HCT116 (cell line): ENCODE measurements at regions not wholly inside any gene's neighbourhood (a gene's known extent, or its start where the extent isn't known, plus 50 kb on each side); places are given as distances from the start of the nearest gene placed in this dataset.

ENCODE experiments used
- ATAC-seq: fragments of 200-7000 bp; cut with Tn5 transposase; 2 replicates; pipeline ENCODE4 v1.9.1; 2020; ENCODE audit warnings: mild to moderate bottlenecking, moderate library complexity
- BruUV-seq: library from RNA; stranded (reverse); fragments of 400-500 nt; replicated peaks from 2 replicates; lab custom pipeline; 2021; lab: Mats Ljungman, UMichigan
- CTCF ChIA-PET: fragments of 300-600 bp; sonication (Branson Sonifier 250); formaldehyde crosslinking; loops from one replicate; lab custom pipeline; 2021; ENCODE audit warnings: antibody characterized with exemption; lab: Charles Lee
- POLR2A ChIA-PET: fragments of 300-600, 350-600 bp; sonication (Branson Sonifier 250); formaldehyde crosslinking; loops from one replicate; lab custom pipeline; 2021; ENCODE audit warnings: antibody characterized with exemption; lab: Charles Lee
- RAD21 ChIA-PET, 2 experiments: fragments of 300-600 bp; sonication (Branson Sonifier 250); formaldehyde crosslinking; loops; one replicate each; lab custom pipeline; 2023; ENCODE audit warnings: low total read pairs in 2 of 2; ENCODE audit not compliant: uncharacterized antibody in 2 of 2, unreplicated experiment in 2 of 2, low non-redundant PET in 1 of 2; lab: Charles Lee
- DNase-seq: peaks from one replicate; pipeline ENCODE4 v3.0.0-alpha.2; 2010; ENCODE audit warnings: low read depth, low spot score
- H2AFZ ChIP-seq: fragments of 200-600 bp; shearing (Covaris generic), sonication (generic); 2 replicates; pipeline ENCODE4 v1.6.1; 2017; ENCODE audit warnings: low read depth, mixed run types, mixed read lengths, antibody characterized with exemption, low read length; ENCODE audit not compliant: poor library complexity, severe bottlenecking
- H3K27ac ChIP-seq: 2 replicates; pipeline ENCODE4 v1.5.1; 2012; ENCODE audit warnings: low read depth, low read length
- H3K27me3 ChIP-seq: fragments of 200-600 bp; sonication (generic); 2 replicates; pipeline ENCODE4 v1.6.1; 2016; ENCODE audit warnings: mixed run types, low read length, mixed read lengths; ENCODE audit not compliant: insufficient read depth
- H3K36me3 ChIP-seq, 2 experiments: fragments of 200-500 bp in 1 of 2; fragments of 200-600 bp in 1 of 2; sonication (Bioruptor generic) in 1 of 2; sonication (generic) in 1 of 2; 2 replicates each; pipeline versions ENCODE4 v1.5.1 to v1.6.1; 2014 to 2016; ENCODE audit warnings: low read length in 2 of 2, inconsistent platforms in 1 of 2, mixed read lengths in 1 of 2, mixed run types in 1 of 2; ENCODE audit not compliant: insufficient read depth in 2 of 2, control insufficient read depth in 1 of 2
- H3K4me1 ChIP-seq, 2 experiments: fragments of 200-600 bp in 1 of 2; sonication (generic) in 1 of 2; 2 replicates each; pipeline versions ENCODE4 v1.5.1 to v1.6.1; 2012 to 2017; ENCODE audit warnings: low read length in 2 of 2, inconsistent platforms in 1 of 2, mild to moderate bottlenecking in 1 of 2, mixed read lengths in 1 of 2, mixed run types in 1 of 2, moderate library complexity in 1 of 2; ENCODE audit not compliant: insufficient read depth in 2 of 2, control insufficient read depth in 1 of 2
- H3K4me2 ChIP-seq: fragments of 200-600 bp; sonication (generic); 2 replicates; pipeline ENCODE4 v1.6.1; 2017; ENCODE audit warnings: mixed run types, low read length, mixed read lengths
- H3K4me3 ChIP-seq, 2 experiments: fragments of 200-600 bp in 1 of 2; sonication (generic) in 1 of 2; replicated peaks in 1 of 2; 2 replicates each; pipeline ENCODE4 v1.5.1; 2011 to 2016; ENCODE audit warnings: low read length in 2 of 2, control low read depth in 1 of 2, low read depth in 1 of 2, mild to moderate bottlenecking in 1 of 2, mixed read lengths in 1 of 2, mixed run types in 1 of 2
- H3K79me2 ChIP-seq: fragments of 200-600 bp; sonication (generic); 2 replicates; pipeline ENCODE4 v1.6.1; 2017; ENCODE audit warnings: mild to moderate bottlenecking, mixed run types, low read length, moderate library complexity, mixed read lengths; ENCODE audit not compliant: insufficient read depth
- H3K9ac ChIP-seq: fragments of 200-600 bp; sonication (generic); 2 replicates; pipeline ENCODE4 v1.6.1; 2016; ENCODE audit warnings: low read length, mixed read lengths
- H3K9me2 ChIP-seq: fragments of 200-600 bp; sonication (generic), shearing (Covaris generic); 2 replicates; pipeline ENCODE4 v1.6.1; 2017; ENCODE audit warnings: mixed run types, mild to moderate bottlenecking, moderate library complexity; ENCODE audit not compliant: insufficient read depth
- H3K9me3 ChIP-seq, 2 experiments: fragments of 200-500 bp in 1 of 2; fragments of 200-600 bp in 1 of 2; sonication (Bioruptor generic) in 1 of 2; sonication (generic) in 1 of 2; 2 replicates each; pipeline ENCODE4 v1.6.1; 2014 to 2017; ENCODE audit warnings: low read length in 2 of 2, mixed read lengths in 2 of 2, inconsistent platforms in 1 of 2, low read depth in 1 of 2, mild to moderate bottlenecking in 1 of 2, mixed run types in 1 of 2, moderate library complexity in 1 of 2; ENCODE audit not compliant: control insufficient read depth in 1 of 2, insufficient read depth in 1 of 2
- H4K20me1 ChIP-seq: fragments of 200-600 bp; sonication (generic), shearing (Covaris generic); 2 replicates; pipeline ENCODE4 v1.6.1; 2017; ENCODE audit warnings: mixed run types, mild to moderate bottlenecking, moderate library complexity; ENCODE audit not compliant: insufficient read depth
- ATF3 ChIP-seq: IDR thresholded peaks from 2 replicates; pipeline ENCODE4 v1.6.1; 2012
- CBX3 ChIP-seq: IDR thresholded peaks from 2 replicates; pipeline ENCODE4 v1.6.1; 2012; ENCODE audit warnings: low read depth
- CEBPB ChIP-seq: IDR thresholded peaks from 2 replicates; pipeline ENCODE4 v1.6.1; 2012; ENCODE audit warnings: low read depth
- CTCF ChIP-seq, 3 experiments: fragments of 200-600 bp in 1 of 3; sonication (generic) in 1 of 3; IDR thresholded peaks in 2 of 3; conservative IDR thresholded peaks in 1 of 3; 2 replicates each; pipeline ENCODE4 v1.5.1; 2012 to 2017; ENCODE audit warnings: low read depth in 2 of 3, low read length in 2 of 3, antibody characterized with exemption in 1 of 3, borderline replicate concordance in 1 of 3, control low read depth in 1 of 3, mild to moderate bottlenecking in 1 of 3, mixed read lengths in 1 of 3, mixed run types in 1 of 3, moderate library complexity in 1 of 3; ENCODE audit not compliant: insufficient read depth in 1 of 3
- EGR1 ChIP-seq: IDR thresholded peaks from 2 replicates; pipeline ENCODE4 v1.6.1; 2012; ENCODE audit warnings: low read depth
- ELF1 ChIP-seq: IDR thresholded peaks from 2 replicates; pipeline ENCODE4 v1.6.1; 2012; ENCODE audit warnings: low read depth, borderline replicate concordance
- EZH2phosphoT487 ChIP-seq: fragments of 200-600 bp; IDR thresholded peaks from 2 replicates; pipeline ENCODE4 v1.6.1; 2018; ENCODE audit warnings: antibody characterized with exemption, borderline replicate concordance
- POLR2A ChIP-seq: IDR thresholded peaks from 2 replicates; pipeline ENCODE4 v1.7.0; 2011; ENCODE audit warnings: borderline replicate concordance; ENCODE audit not compliant: insufficient read depth, insufficient read length; ENCODE audit errors: extremely low read depth
- POLR2AphosphoS5 ChIP-seq: IDR thresholded peaks from 2 replicates; pipeline ENCODE4 v1.6.1; 2011; ENCODE audit warnings: mild to moderate bottlenecking, low read depth, low read length, moderate library complexity
- RAD21 ChIP-seq: IDR thresholded peaks from 2 replicates; pipeline ENCODE4 v1.6.1; 2012; ENCODE audit warnings: low read depth, mild to moderate bottlenecking
- REST ChIP-seq: IDR thresholded peaks from 2 replicates; pipeline ENCODE4 v1.6.1; 2012; ENCODE audit warnings: low read depth
- SIN3A ChIP-seq: IDR thresholded peaks from 2 replicates; pipeline ENCODE4 v1.6.1; 2012; ENCODE audit warnings: low read depth
- SRF ChIP-seq: IDR thresholded peaks from 2 replicates; pipeline ENCODE4 v1.6.1; 2012; ENCODE audit warnings: low read depth
- TCF7L2 ChIP-seq: IDR thresholded peaks from 2 replicates; pipeline ENCODE4 v1.7.0; 2011; ENCODE audit warnings: borderline replicate concordance, inconsistent platforms; ENCODE audit not compliant: insufficient read depth, insufficient read length; ENCODE audit errors: extremely low read depth
- YY1 ChIP-seq: IDR thresholded peaks from 2 replicates; pipeline ENCODE4 v1.6.1; 2011; ENCODE audit warnings: low read length, low read depth, moderate library complexity, mild to moderate bottlenecking; ENCODE audit not compliant: insufficient replicate concordance; ENCODE audit errors: extremely low read depth
- ZBTB33 ChIP-seq: IDR thresholded peaks from 2 replicates; pipeline ENCODE4 v1.6.1; 2011; ENCODE audit warnings: mild to moderate bottlenecking, low read length, moderate library complexity; ENCODE audit not compliant: insufficient replicate concordance; ENCODE audit errors: extremely low read depth
- ZFX ChIP-seq: fragments of 450-650 bp; IDR thresholded peaks from 2 replicates; pipeline ENCODE4 v1.6.1; 2017
- ZNF274 ChIP-seq: fragments of 200-500 bp; sonication (Bioruptor generic); IDR thresholded peaks from 2 replicates; pipeline ENCODE4 v1.6.1; 2014; ENCODE audit warnings: mild to moderate bottlenecking, low read depth, low read length, inconsistent platforms
- intact Hi-C: fragments of 100-400 bp; cut with micrococcal nuclease; formaldehyde crosslinking; loops from 2 replicates; pipeline ENCODE4 v1.10.0; 2022

GRCh38 chr9:25562101-25562500 lies 116.1 kb downstream of the TUSC1 start:
- POLR2A ChIA-PET, result no interaction called here
- Histone ChIP-seq H3K9ac (no peak overlapping the region), H4K20me1 (no peaks in the 10 kb centered on the region), H3K27me3 (no peaks in the 10 kb centered on the region), H3K9me2 (no peaks in the 10 kb centered on the region), H3K27ac (no peak overlapping the region), H3K4me2 (no peak overlapping the region), H3K9me3 (peaks cover 9 to 22% of the 10 kb centered on the region in 2 experiments; a peak in 2 of 4 replicates), H3K4me1 (no peaks in the 10 kb centered on the region), H3K79me2 (no peaks in the 10 kb centered on the region), H3K36me3 (no peaks in the 10 kb centered on the region), H3K4me3 (no peak overlapping the region), H2AFZ (no peak overlapping the region)
- CTCF ChIA-PET, result no interaction called here
- ATAC-seq (no peak), DNase-seq (no peak)
- RAD21 ChIA-PET, result no interaction called here
- no peak for TF ChIP-seq REST
- no peak for TF ChIP-seq ZFX
- TF ChIP-seq EGR1, result no peak
- TF ChIP-seq EZH2phosphoT487, result no peak
- TF ChIP-seq YY1, result no peak
- TF ChIP-seq SRF, result no peak
- no peak for TF ChIP-seq POLR2A
- no peak for TF ChIP-seq CEBPB
- no peak for TF ChIP-seq ATF3
- no peak for TF ChIP-seq POLR2AphosphoS5
- no peak for TF ChIP-seq TCF7L2
- TF ChIP-seq ZBTB33, result no peak
- TF ChIP-seq CTCF (IDR thresholded peaks at IDR 0.05 in 2 of 3, conservative IDR thresholded peaks at IDR 0.05 in 1 of 3; ENCODE audit: borderline replicate concordance in 1 of 3, insufficient read depth in 1 of 3, low read depth in 2 of 3, low read length in 2 of 3), result no peak
- TF ChIP-seq ZNF274, result no peak
- TF ChIP-seq CBX3, result no peak
- TF ChIP-seq ELF1, result no peak
- TF ChIP-seq SIN3A, result no peak
- no peak for TF ChIP-seq RAD21
- BruUV-seq, result no TSS peak
- intact Hi-C loops, result no loop called here
